ENCODE measurements at regions not wholly inside any gene's neighbourhood (a gene's known extent, or its start where the extent isn't known, plus 50 kb on each side); places are given as distances from the start of the nearest gene placed in this dataset.
"Not testable (repeated sequence)": the region's sequence is repeated elsewhere in the genome, so short reads cannot be mapped to it uniquely, and the experiment has no call there.

DNA sequence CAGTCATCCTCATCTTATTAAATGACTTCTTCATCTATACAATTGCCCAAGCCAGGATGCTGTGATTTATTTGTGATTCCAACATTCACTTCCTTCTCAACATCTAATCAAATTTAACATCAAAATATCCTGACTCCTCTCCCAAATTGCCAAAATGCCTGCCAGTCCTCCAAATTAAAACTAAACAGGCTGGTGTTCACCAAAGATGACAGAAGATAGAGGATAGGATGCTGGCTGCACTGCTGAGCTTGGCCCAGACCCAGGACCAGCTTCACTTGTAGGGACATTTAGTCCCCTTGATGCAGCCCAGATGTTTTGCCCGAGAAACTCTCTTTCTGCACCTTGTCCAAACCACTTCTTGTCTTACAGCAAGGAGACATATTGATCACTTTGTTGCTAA is 540.0 kb upstream of the CNTNAP5 start:
- no peak for DNase-seq

- no peak for DNase-seq
Observed at GRCh38 chr2:123493687-123494086, 531.4 kb upstream of the CNTNAP5 start.

DNA sequence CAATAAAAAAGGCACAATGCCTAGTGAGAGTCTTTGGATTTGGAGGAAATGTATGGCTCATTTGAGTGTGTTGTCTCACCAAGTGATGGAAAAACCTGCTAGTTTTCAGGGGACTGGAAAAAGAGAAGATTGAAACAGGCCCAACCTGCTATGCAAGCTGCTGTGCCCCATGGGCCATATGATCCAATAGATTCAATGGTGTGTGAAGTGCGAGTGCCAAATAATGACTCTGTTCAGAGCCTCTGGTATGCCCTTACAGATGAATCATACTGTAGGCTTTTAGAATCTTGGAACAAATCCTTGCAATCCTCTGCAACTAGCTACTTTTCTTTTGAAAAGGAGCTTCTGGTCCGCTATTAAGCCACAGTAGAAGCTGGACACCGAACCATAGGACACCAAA is 529.8 kb upstream of the CNTNAP5 start:
- no peak for DNase-seq

GRCh38 chr2:123500346-123500745 is 524.7 kb upstream of the CNTNAP5 start:
- DNase-seq: no peak

GRCh38 chr2:123500988-123501387 is 524.1 kb upstream of the CNTNAP5 start:
- DNase-seq: no peak

DNA sequence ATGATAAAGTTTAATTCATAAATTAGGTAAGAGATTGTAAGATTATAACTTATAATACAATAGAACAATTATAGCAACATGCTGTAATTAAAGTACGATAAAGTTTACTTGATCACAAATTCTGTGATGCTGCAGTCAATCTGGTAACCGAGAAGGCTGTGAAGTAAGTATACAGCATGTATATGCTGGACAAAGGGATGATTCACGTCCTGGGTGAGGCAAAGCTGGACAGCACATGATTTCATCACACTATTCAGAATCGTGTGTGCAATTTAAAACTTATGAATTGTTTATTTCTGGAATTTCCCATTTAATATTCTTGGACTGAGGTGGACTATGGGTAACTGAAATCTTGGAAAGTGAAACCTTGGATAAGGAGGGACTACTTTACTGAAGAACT is 522.2 kb upstream of the CNTNAP5 start:
- no peak for DNase-seq

DNA sequence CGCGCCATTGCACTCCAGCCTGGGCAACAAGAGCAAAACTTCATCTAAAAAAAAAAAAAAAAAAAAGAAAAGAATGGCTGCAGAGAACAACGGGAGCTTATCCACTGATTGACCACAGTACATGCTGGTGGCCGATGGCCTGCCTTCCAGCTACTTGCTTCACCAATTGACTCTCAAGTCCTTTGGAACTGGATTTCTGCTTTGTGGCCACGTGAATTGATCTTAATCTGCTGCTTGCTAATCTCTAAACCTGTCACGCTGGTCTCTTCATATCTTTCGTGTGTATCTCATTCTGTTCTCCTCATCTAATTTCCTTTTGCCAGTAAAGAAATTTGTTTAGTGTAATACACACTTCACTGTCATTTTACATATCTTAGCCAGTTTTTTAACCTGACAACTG is 512.5 kb upstream of the CNTNAP5 start:
- no peak for DNase-seq

- no peak for DNase-seq
Observed at GRCh38 chr2:123513351-123513750, 511.7 kb upstream of the CNTNAP5 start.

DNA sequence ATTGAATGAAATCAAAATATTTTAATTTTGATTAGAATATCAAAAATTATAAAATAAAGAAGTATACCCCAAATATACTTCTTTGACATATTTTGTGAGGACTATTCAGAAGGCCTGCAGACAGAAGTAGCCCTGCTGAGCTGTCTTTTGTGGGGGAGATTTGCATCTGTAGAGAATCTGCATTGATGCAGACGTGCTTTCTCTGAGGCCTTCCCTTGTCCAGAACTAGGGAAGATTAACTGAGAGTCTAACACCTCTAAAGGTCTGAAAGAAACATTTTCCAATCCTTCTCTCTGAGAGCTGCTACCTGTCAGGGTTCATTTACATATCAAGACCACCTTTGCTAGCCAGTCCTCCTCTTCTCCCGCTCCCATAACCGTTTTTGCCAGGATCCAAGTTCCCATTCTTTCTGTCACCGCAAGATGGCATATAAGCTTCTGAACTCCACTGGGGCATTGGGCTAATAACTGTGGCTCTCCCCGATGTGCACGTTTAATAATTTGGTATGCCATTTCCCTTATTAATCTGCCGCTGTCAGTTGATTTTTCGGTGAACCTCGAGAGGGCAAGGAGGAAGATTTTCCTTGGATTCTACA is 510.4 kb upstream of the CNTNAP5 start:
- no peak for DNase-seq

GRCh38 chr2:123518367-123518766 is 506.7 kb upstream of the CNTNAP5 start:
- no peak for DNase-seq

- DNase-seq: no peak
Observed at GRCh38 chr2:123521854-123522253, 503.2 kb upstream of the CNTNAP5 start.

DNA sequence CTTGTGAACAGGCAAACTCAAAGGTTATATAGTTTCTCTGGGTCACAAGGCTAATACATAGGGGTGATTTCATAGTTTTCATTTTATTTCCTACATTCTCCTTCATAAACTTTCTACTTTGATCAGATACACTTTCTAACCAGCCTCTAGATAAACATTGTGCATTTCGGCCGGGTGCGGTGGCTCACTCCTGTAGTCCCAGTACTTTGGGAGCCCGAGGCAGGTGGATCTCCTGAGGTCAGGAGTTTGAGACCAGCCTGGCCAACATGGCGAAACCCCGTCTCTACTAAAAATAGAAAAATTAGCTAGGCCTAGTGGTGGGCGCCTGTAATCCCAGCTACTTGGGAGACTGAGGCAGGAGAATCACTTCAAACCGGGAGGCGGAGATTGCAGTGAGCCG is 502.6 kb upstream of the CNTNAP5 start:
- not testable (repeated sequence) for DNase-seq

GRCh38 chr2:123528996-123529707 is 495.9 kb upstream of the CNTNAP5 start:
- no peak for DNase-seq

GRCh38 chr2:123530004-123530403 is 495.1 kb upstream of the CNTNAP5 start:
- DNase-seq: no peak

DNA sequence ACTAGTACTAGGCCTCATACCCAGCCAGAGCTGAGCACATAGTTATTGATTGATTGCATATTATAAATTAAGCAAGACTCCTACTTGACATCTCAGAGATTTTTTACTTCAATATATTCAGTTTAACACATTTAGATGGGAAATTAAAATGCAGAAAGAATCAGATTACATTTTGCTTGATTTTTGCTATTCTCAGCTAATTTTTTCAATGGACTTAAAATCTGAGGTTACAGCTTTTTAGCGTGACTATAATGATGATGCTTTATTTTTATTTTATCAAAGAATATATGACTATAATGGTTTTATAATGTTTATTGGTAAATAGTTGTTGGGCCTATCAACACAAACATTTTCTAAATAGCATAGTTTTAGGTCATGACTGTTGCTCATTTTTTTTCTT is 493.0 kb upstream of the CNTNAP5 start:
- DNase-seq: no peak

DNA sequence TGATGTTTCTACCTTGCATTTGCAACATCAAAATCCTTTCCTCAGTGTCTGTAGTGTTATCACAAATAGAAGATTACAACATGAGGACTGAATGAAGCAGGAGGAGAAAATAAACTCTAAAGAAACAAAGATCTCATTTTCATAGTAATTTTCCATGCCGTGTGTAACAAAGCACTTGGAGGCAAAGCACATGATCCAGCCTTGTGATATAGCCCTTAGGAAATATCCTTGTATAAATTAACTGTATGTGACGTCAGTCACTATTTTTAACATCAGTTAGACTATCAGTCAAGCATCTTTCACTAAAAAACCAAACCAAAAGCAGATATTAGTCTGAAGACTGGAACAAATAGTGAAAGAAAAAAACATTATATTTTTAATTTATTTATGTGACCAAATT is 492.1 kb upstream of the CNTNAP5 start:
- no peak for DNase-seq

- no peak for DNase-seq
Observed at GRCh38 chr2:123540291-123540690, 484.8 kb upstream of the CNTNAP5 start.

GRCh38 chr2:123546353-123546752 is 478.7 kb upstream of the CNTNAP5 start:
- no peak for DNase-seq

- no peak for DNase-seq
Observed at GRCh38 chr2:123563515-123563914, 461.6 kb upstream of the CNTNAP5 start.

DNA sequence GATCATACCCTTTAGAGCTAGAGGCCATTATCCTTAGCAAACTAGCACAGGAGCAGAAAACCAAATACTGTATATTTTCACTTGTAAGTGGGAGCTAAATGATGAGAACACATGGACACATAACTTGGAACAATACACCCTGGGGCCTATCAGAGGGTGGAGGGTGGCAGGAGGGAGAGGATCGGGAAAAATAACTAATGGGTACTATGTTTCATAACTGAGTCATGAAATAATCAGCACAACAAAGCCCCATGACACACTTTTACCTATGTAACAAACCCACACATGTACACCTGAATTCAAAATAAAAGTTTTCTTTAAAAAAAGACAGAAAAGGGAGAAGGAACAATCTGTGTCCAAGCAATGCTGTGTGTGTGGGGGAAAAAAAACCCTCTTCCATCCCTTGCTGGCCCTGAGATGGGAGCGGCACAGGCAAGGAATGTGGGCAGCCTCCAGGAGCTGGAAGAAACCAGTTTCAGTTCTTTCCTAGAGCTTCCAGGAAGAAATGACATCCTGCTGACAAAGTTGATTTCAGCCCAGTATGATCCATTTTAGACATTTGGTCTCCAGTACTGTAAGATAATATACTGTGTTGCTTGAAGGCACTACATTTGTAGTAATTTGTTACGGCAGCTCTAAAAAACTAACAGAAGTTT is 458.7 kb upstream of the CNTNAP5 start:
- no peak for DNase-seq

- DNase-seq: no peak
Observed at GRCh38 chr2:123578016-123578415, 447.1 kb upstream of the CNTNAP5 start.

- DNase-seq: no peak
Observed at GRCh38 chr2:123596621-123597020, 428.5 kb upstream of the CNTNAP5 start.

DNA sequence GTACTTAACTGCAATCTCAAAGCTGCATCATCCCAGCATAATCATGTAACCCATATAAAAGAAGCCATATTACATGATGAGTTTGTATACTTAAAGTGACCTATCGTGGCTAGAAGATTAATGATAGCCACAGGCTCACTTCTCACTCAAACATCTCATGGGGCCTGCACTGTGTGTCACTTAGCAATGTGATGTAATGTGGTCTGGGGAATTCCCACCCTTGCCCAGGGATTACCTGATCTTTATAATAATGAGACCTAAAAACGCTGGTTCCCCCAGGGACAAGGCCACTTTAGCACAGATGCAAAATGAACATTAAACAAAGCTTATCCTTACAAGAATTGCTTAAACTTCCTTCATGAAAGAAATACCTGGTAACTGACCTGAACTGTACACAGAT is 427.1 kb upstream of the CNTNAP5 start:
- no peak for DNase-seq

DNA sequence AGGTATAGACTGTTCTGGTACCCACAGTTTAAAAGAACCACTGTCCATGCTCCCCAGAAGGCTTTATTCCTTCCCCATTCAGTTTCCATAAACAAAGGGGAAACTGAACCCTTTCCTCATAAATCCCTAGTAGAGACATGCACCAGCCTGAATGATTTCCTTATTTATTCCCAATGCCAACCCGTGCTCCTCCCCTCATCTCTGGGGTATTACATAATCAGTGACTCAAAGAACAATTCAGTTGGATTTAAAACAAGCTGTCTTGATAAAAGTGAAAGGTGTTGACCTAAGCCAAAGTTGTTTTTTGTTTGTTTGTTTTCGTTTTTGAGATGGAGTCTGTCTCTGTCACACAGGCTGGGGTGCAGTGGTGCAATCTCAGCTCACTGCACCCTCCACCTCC is 418.5 kb upstream of the CNTNAP5 start:
- no peak for DNase-seq

- DNase-seq: no peak
Observed at GRCh38 chr2:123609077-123609476, 416.0 kb upstream of the CNTNAP5 start.
